ENCODE measurements at regions not wholly inside any gene's neighbourhood (a gene's known extent, or its start where the extent isn't known, plus 50 kb on each side); places are given as distances from the start of the nearest gene placed in this dataset.
"Not testable (repeated sequence)": the region's sequence is repeated elsewhere in the genome, so short reads cannot be mapped to it uniquely, and the experiment has no call there.

GRCh38 chr14:24744641-24745040 is 110.7 kb upstream of the GZMB start:
- DNase-seq = no peak

- no peak for DNase-seq
These were observed 107.9 kb upstream of the GZMB start for GRCh38 chr14:24741871-24742270.

- DNase-seq = no peak
These were observed 102.1 kb upstream of the GZMB start for GRCh38 chr14:24735984-24736630.

GRCh38 chr14:24734917-24735500 is 101.0 kb upstream of the GZMB start:
- DNase-seq = no peak

GRCh38 chr14:24726480-24726879 is 92.5 kb upstream of the GZMB start:
- no peak for DNase-seq

- no peak for DNase-seq
These were observed 91.3 kb upstream of the GZMB start for GRCh38 chr14:24725311-24725710.

- no peak for DNase-seq
These were observed 87.8 kb upstream of the GZMB start for GRCh38 chr14:24721775-24722174.

- DNase-seq = no peak
These were observed 81.2 kb upstream of the GZMB start for GRCh38 chr14:24715239-24715638.

GRCh38 chr14:24713404-24713803 is 79.4 kb upstream of the GZMB start:
- DNase-seq = no peak

GRCh38 chr14:24712909-24713308 is 78.9 kb upstream of the GZMB start:
- no peak for DNase-seq

GRCh38 chr14:24712374-24712773 is 78.4 kb upstream of the GZMB start:
- no peak for DNase-seq

- DNase-seq = peak; percentile 36
These were observed 76.6 kb upstream of the GZMB start for GRCh38 chr14:24710403-24711112.

- DNase-seq = no peak
These were observed 74.7 kb upstream of the GZMB start for GRCh38 chr14:24708684-24709083.

GRCh38 chr14:24706351-24706750 is 72.4 kb upstream of the GZMB start:
- DNase-seq = no peak

- DNase-seq = no peak
These were observed 71.8 kb upstream of the GZMB start for GRCh38 chr14:24705840-24706239.

- no peak for DNase-seq
These were observed 67.1 kb upstream of the GZMB start for GRCh38 chr14:24701062-24701461.

GRCh38 chr14:24700511-24700910 is 66.5 kb upstream of the GZMB start:
- no peak for DNase-seq

GRCh38 chr14:24699052-24699451 is 65.1 kb upstream of the GZMB start:
- DNase-seq = no peak

GRCh38 chr14:24696280-24696920 is 62.4 kb upstream of the GZMB start:
- DNase-seq = not testable (repeated sequence)

- no peak for DNase-seq
These were observed 61.6 kb upstream of the GZMB start for GRCh38 chr14:24695265-24696241.

GRCh38 chr14:24694680-24695079 is 60.7 kb upstream of the GZMB start:
- DNase-seq = no peak

- no peak for DNase-seq
These were observed 60.0 kb upstream of the GZMB start for GRCh38 chr14:24693983-24694382.

- DNase-seq = no peak
These were observed 59.4 kb upstream of the GZMB start for GRCh38 chr14:24693353-24693737.

Measured in activated T-cell treated with anti-CD3 and anti-CD28 coated beads for 4 hours (primary cell).